ENCODE measurements at regions not wholly inside any gene's neighbourhood (a gene's known extent, or its start where the extent isn't known, plus 50 kb on each side); places are given as distances from the start of the nearest gene placed in this dataset.

- TF ChIP-seq E2F4 (CRISPR knock-in tag; IDR thresholded peaks at IDR 0.05; ENCODE audit: low read depth) (no peak), NFATC3 (IDR thresholded peaks at IDR 0.05) (no peak), RBM25 (IDR thresholded peaks at IDR 0.05; ENCODE audit: low read depth, low read length, severe bottlenecking) (no peak), CTCF (IDR thresholded peaks at IDR 0.05 in 2 of 3, conservative IDR thresholded peaks at IDR 0.05 in 1 of 3; ENCODE audit: insufficient read depth in 2 of 3, low read depth in 1 of 3, low read length in 3 of 3) (no peak), BRF2 (IDR thresholded peaks at IDR 0.05; ENCODE audit: borderline replicate concordance, insufficient read depth, insufficient read length) (no peak), ZNF707 (CRISPR knock-in tag; conservative IDR thresholded peaks at IDR 0.05) (no peak)
These were observed 375.9 kb downstream of the RNF144B start for GRCh38 chr6:18763086-18763485.
